GM19099 (cell line): ENCODE measurements at regions not wholly inside any gene's neighbourhood (a gene's known extent, or its start where the extent isn't known, plus 50 kb on each side); places are given as distances from the start of the nearest gene placed in this dataset.

Source experiments
- POLR2A ChIP-seq: IDR thresholded peaks from 3 replicates; pipeline ENCODE4 v1.6.1; 2011; ENCODE audit warnings: low read depth; ENCODE audit not compliant: insufficient read length; ENCODE audit errors: extremely low read depth

- no peak for TF ChIP-seq POLR2A
Measured at GRCh38 chr11:21794306-21794705, 398.6 kb upstream of the ANO5 start.

- TF ChIP-seq POLR2A, result no peak
Measured at GRCh38 chr11:21798216-21798615, 394.7 kb upstream of the ANO5 start.

- no peak for TF ChIP-seq POLR2A
Measured at GRCh38 chr11:21806508-21806907, 386.4 kb upstream of the ANO5 start.

- TF ChIP-seq POLR2A, result no peak
Measured at GRCh38 chr11:21806947-21807346, 385.9 kb upstream of the ANO5 start.

- no peak for TF ChIP-seq POLR2A
Measured at GRCh38 chr11:21807350-21807749, 385.5 kb upstream of the ANO5 start.

- TF ChIP-seq POLR2A, result no peak
Measured at GRCh38 chr11:21810650-21811049, 382.2 kb upstream of the ANO5 start.

- TF ChIP-seq POLR2A, result no peak
Measured at GRCh38 chr11:21811572-21811971, 381.3 kb upstream of the ANO5 start.

GRCh38 chr11:21814169-21814568 is 378.7 kb upstream of the ANO5 start:
- TF ChIP-seq POLR2A, result no peak

GRCh38 chr11:21817696-21818095 is 375.2 kb upstream of the ANO5 start:
- TF ChIP-seq POLR2A, result no peak

GRCh38 chr11:21820176-21820575 is 372.7 kb upstream of the ANO5 start:
- no peak for TF ChIP-seq POLR2A

- no peak for TF ChIP-seq POLR2A
Measured at GRCh38 chr11:21825127-21825526, 367.8 kb upstream of the ANO5 start.

GRCh38 chr11:21838427-21838826 is 354.5 kb upstream of the ANO5 start:
- TF ChIP-seq POLR2A, result no peak

- no peak for TF ChIP-seq POLR2A
Measured at GRCh38 chr11:21839796-21840195, 353.1 kb upstream of the ANO5 start.

- TF ChIP-seq POLR2A, result no peak
Measured at GRCh38 chr11:21861314-21861713, 331.6 kb upstream of the ANO5 start.

- no peak for TF ChIP-seq POLR2A
Measured at GRCh38 chr11:21865541-21865940, 327.3 kb upstream of the ANO5 start.

GRCh38 chr11:21866781-21867180 is 326.1 kb upstream of the ANO5 start:
- TF ChIP-seq POLR2A, result no peak

GRCh38 chr11:21877151-21877550 is 315.7 kb upstream of the ANO5 start:
- no peak for TF ChIP-seq POLR2A

- no peak for TF ChIP-seq POLR2A
Measured at GRCh38 chr11:21883354-21883753, 309.5 kb upstream of the ANO5 start.
